Testis (tissue), 2 donors: ENCODE measurements at regions not wholly inside any gene's neighbourhood (a gene's known extent, or its start where the extent isn't known, plus 50 kb on each side); places are given as distances from the start of the nearest gene placed in this dataset.
"Not testable (repeated sequence)": the region's sequence is repeated elsewhere in the genome, so short reads cannot be mapped to it uniquely, and the experiment has no call there.

Experiments used
- DNase-seq: peaks from one replicate; pipeline ENCODE4 v3.0.0-alpha.2; 2019
- H3K27ac ChIP-seq, 2 donors: fragments of 200-600 bp; sonication (generic); one replicate each; pipeline ENCODE4 v1.5.1; 2019
- H3K27me3 ChIP-seq: fragments of 200-600 bp; sonication (generic); one replicate; pipeline ENCODE4 v1.5.1; 2019
- H3K36me3 ChIP-seq: fragments of 200-600 bp; sonication (generic); one replicate; pipeline ENCODE4 v1.5.1; 2017; ENCODE audit warnings: low read depth; ENCODE audit errors: missing control alignments
- H3K4me1 ChIP-seq: fragments of 200-600 bp; sonication (generic); one replicate; pipeline ENCODE4 v1.5.1; 2019
- H3K4me3 ChIP-seq, 2 donors: fragments of 200-600 bp; sonication (generic); one replicate each; pipeline ENCODE4 v1.5.1; 2017 to 2019
- H3K9me3 ChIP-seq: fragments of 200-600 bp; sonication (generic); one replicate; pipeline ENCODE4 v1.5.1; 2017
- CTCF ChIP-seq, 3 experiments: fragments of 450-650 bp in 2 of 3; fragments of 200-600 bp in 1 of 3; sonication (generic) in 1 of 3; IDR thresholded peaks; one replicate each; pipeline ENCODE4 v1.5.1; 2016 to 2019; ENCODE audit warnings: antibody characterized with exemption in 3 of 3, mild to moderate bottlenecking in 2 of 3, moderate library complexity in 1 of 3
- POLR2A ChIP-seq: fragments of 450-650 bp; IDR thresholded peaks from one replicate; pipeline ENCODE4 v1.6.1; 2017; ENCODE audit warnings: antibody characterized with exemption, mild to moderate bottlenecking, moderate library complexity
- WGBS, 2 donors: methylation state at CpG; one replicate each; pipeline ENCODE4 v1.1.5; 2018; 5-methylcytosine and 5-hydroxymethylcytosine counted together
- intact Hi-C: fragments of 100-400 bp; cut with DNase I; formaldehyde crosslinking; loops from one replicate; pipeline ENCODE4 v1.15.1; 2023; ENCODE audit warnings: low total_unique reads

- H3K4me1 ChIP-seq, intact Hi-C loops: not testable (repeated sequence)
- WGBS, 2 donors = 81 to 94% methylated on average over 7 of the region's 7 CpGs
Measured at GRCh38 chr12:76971216-76971879, 92.5 kb upstream of the CSRP2 start.

GRCh38 chr12:76967181-76967885 is 88.5 kb upstream of the CSRP2 start:
- Histone ChIP-seq H3K27ac (no peak overlapping the region), H3K4me1 (no peaks in the 10 kb centered on the region), H3K4me3 (no peak overlapping the region), H3K27me3 (no peaks in the 10 kb centered on the region), H3K36me3 (no peaks in the 10 kb centered on the region), H3K9me3 (no peaks in the 10 kb centered on the region)
- intact Hi-C loops = no loop called here
- whole genome bisulfite sequencing, 2 donors = 62 to 66% methylated on average over 9 of the region's 9 CpGs
- no peak for DNase-seq
- no peak for TF ChIP-seq CTCF (IDR thresholded peaks at IDR 0.05)
- no peak for TF ChIP-seq POLR2A

More at GRCh38 chr12:76971216-76971879, 92.5 kb upstream of the CSRP2 start:
- H3K9me3 ChIP-seq, H3K27me3 ChIP-seq, DNase-seq, H3K27ac ChIP-seq, H3K36me3 ChIP-seq, H3K4me3 ChIP-seq: not testable (repeated sequence)

GRCh38 chr12:76964784-76965571 is 86.2 kb upstream of the CSRP2 start:
- no peaks in the 10 kb centered on the region for H3K9me3 ChIP-seq
- WGBS, 2 donors = 80 to 84% methylated on average over 6 of the region's 6 CpGs
- no peak overlapping the region for H3K4me3 ChIP-seq
- intact Hi-C loops = no loop called here
- no peak for DNase-seq
- TF ChIP-seq CTCF (IDR thresholded peaks at IDR 0.05) = no peak
- no peak for TF ChIP-seq POLR2A
- no peak overlapping the region for H3K27ac ChIP-seq
- H3K27me3 ChIP-seq = no peaks in the 10 kb centered on the region
- H3K36me3 ChIP-seq = no peaks in the 10 kb centered on the region
- H3K4me1 ChIP-seq = no peaks in the 10 kb centered on the region

GRCh38 chr12:76962099-76962498 is 83.3 kb upstream of the CSRP2 start:
- no peaks in the 10 kb centered on the region for H3K9me3 ChIP-seq
- TF ChIP-seq CTCF (IDR thresholded peaks at IDR 0.05) (no peak), POLR2A (no peak)
- intact Hi-C loops = no loop called here
- no peaks in the 10 kb centered on the region for H3K27me3 ChIP-seq
- H3K36me3 ChIP-seq = no peaks in the 10 kb centered on the region
- H3K4me1 ChIP-seq = no peaks in the 10 kb centered on the region
- DNase-seq = no peak
- WGBS, 2 donors = 81 to 94% methylated on average over 3 of the region's 3 CpGs
- H3K4me3 ChIP-seq = no peak overlapping the region
- H3K27ac ChIP-seq = no peak overlapping the region

- no peaks in the 10 kb centered on the region for H3K27me3 ChIP-seq
- H3K36me3 ChIP-seq = no peaks in the 10 kb centered on the region
- H3K4me3 ChIP-seq = no peak overlapping the region
- no peak for DNase-seq
- no peaks in the 10 kb centered on the region for H3K9me3 ChIP-seq
- no peak overlapping the region for H3K27ac ChIP-seq
- TF ChIP-seq CTCF (IDR thresholded peaks at IDR 0.05) (no peak), POLR2A (no peak)
- H3K4me1 ChIP-seq = no peaks in the 10 kb centered on the region
- intact Hi-C loops = no loop called here
Measured at GRCh38 chr12:76957301-76957700, 78.5 kb upstream of the CSRP2 start.
